IMR-90 (cell line): ENCODE measurements at regions not wholly inside any gene's neighbourhood (a gene's known extent, or its start where the extent isn't known, plus 50 kb on each side); places are given as distances from the start of the nearest gene placed in this dataset.

Experiments used
- ATAC-seq: fragments of 200-7000 bp; cut with Tn5 transposase; 2 replicates; pipeline ENCODE4 v1.9.1; 2020; ENCODE audit warnings: low read depth, mild to moderate bottlenecking, moderate library complexity
- BruUV-seq: library from RNA; stranded (reverse); fragments of 400-500 nt; replicated peaks from 2 replicates; lab custom pipeline; 2021; lab: Mats Ljungman, UMichigan
- CTCF ChIA-PET: fragments of 300-600 bp; formaldehyde crosslinking; extraction: SDS; loops from one replicate; lab custom pipeline; 2021; ENCODE audit warnings: antibody characterized with exemption; lab: Yijun Ruan, JAX
- POLR2A ChIA-PET: fragments of 300-600 bp; sonication (Branson Sonifier 250); formaldehyde crosslinking; loops from one replicate; lab custom pipeline; 2022; ENCODE audit warnings: antibody characterized with exemption; ENCODE audit not compliant: unreplicated experiment; lab: Charles Lee
- DNase-seq: peaks from one replicate; pipeline ENCODE4 v3.0.0; 2013
- H2AFZ ChIP-seq: replicated peaks from 2 replicates; pipeline ENCODE3; 2013; ENCODE audit warnings: low read length, mild to moderate bottlenecking; ENCODE audit not compliant: poor library complexity
- H2AK5ac ChIP-seq: 2 replicates; pipeline ENCODE4 v1.6.1; 2013; ENCODE audit warnings: low read depth, low read length, inconsistent platforms
- H2AK9ac ChIP-seq: replicated peaks from 2 replicates; pipeline ENCODE3; 2013; ENCODE audit warnings: mild to moderate bottlenecking, low read depth, low read length, moderate library complexity; ENCODE audit not compliant: poor library complexity
- H2BK120ac ChIP-seq: 2 replicates; pipeline ENCODE4 v1.6.1; 2013; ENCODE audit warnings: low read depth, low read length, inconsistent platforms
- H2BK15ac ChIP-seq: 3 replicates; pipeline ENCODE4 v1.6.1; 2013; ENCODE audit warnings: low read depth, low read length, inconsistent platforms
- H2BK20ac ChIP-seq: 2 replicates; pipeline ENCODE4 v1.6.1; 2013; ENCODE audit warnings: low read depth, mild to moderate bottlenecking, inconsistent platforms, low read length, moderate library complexity
- H2BK5ac ChIP-seq: 2 replicates; pipeline ENCODE4 v1.6.1; 2013; ENCODE audit warnings: mild to moderate bottlenecking, low read depth, low read length, inconsistent platforms; ENCODE audit not compliant: poor library complexity, severe bottlenecking
- H3K14ac ChIP-seq: replicated peaks from 2 replicates; pipeline ENCODE4 v1.6.1; 2013; ENCODE audit warnings: low read depth, low read length, inconsistent platforms
- H3K18ac ChIP-seq: 2 replicates; pipeline ENCODE4 v1.6.1; 2013; ENCODE audit warnings: low read depth, low read length, control low read depth
- H3K23ac ChIP-seq: 2 replicates; pipeline ENCODE4 v1.6.1; 2013; ENCODE audit warnings: low read depth, low read length, inconsistent platforms
- H3K27ac ChIP-seq: 2 replicates; pipeline ENCODE4 v1.5.1; 2013; ENCODE audit warnings: mild to moderate bottlenecking, control low read depth, low read length; ENCODE audit not compliant: insufficient read depth
- H3K27me3 ChIP-seq: 2 replicates; pipeline ENCODE4 v1.6.1; 2013; ENCODE audit warnings: low read length; ENCODE audit not compliant: control insufficient read depth, insufficient read depth
- H3K36me3 ChIP-seq: 2 replicates; pipeline ENCODE4 v1.6.1; 2013; ENCODE audit warnings: low read length, mixed read lengths; ENCODE audit not compliant: control insufficient read depth, insufficient read depth
- H3K4ac ChIP-seq: 2 replicates; pipeline ENCODE4 v1.6.1; 2013; ENCODE audit warnings: low read depth, low read length, inconsistent platforms
- H3K4me1 ChIP-seq: 2 replicates; pipeline ENCODE4 v1.6.1; 2013; ENCODE audit warnings: low read length, mixed read lengths; ENCODE audit not compliant: control insufficient read depth, insufficient read depth
- H3K4me2 ChIP-seq: 2 replicates; pipeline ENCODE4 v1.6.1; 2013; ENCODE audit warnings: low read depth, mild to moderate bottlenecking, control low read depth, low read length, moderate library complexity
- H3K4me3 ChIP-seq: 2 replicates; pipeline ENCODE4 v1.5.1; 2013; ENCODE audit warnings: low read depth, mild to moderate bottlenecking, control low read depth, low read length, moderate library complexity; ENCODE audit not compliant: insufficient read depth
- H3K56ac ChIP-seq: 2 replicates; pipeline ENCODE4 v1.6.1; 2013; ENCODE audit warnings: low read length, inconsistent platforms; ENCODE audit not compliant: insufficient read depth; ENCODE audit errors: extremely low read depth
- H3K79me1 ChIP-seq, 2 experiments: 2 replicates each; pipeline ENCODE4 v1.6.1; 2013; ENCODE audit warnings: low read length in 2 of 2, inconsistent platforms in 1 of 2, low read depth in 1 of 2
- H3K9ac ChIP-seq: 2 replicates; pipeline ENCODE4 v1.6.1; 2013; ENCODE audit warnings: low read depth, low read length, control low read depth
- H3K9me1 ChIP-seq: 2 replicates; pipeline ENCODE4 v1.6.1; 2013; ENCODE audit warnings: low read length, inconsistent platforms; ENCODE audit not compliant: insufficient read depth
- H3K9me3 ChIP-seq: 2 replicates; pipeline ENCODE4 v1.6.1; 2013; ENCODE audit warnings: low read length; ENCODE audit not compliant: control insufficient read depth, insufficient read depth
- H4K20me1 ChIP-seq: 2 replicates; pipeline ENCODE4 v1.6.1; 2013; ENCODE audit warnings: low read length, inconsistent platforms; ENCODE audit not compliant: insufficient read depth
- H4K5ac ChIP-seq: 2 replicates; pipeline ENCODE4 v1.6.1; 2013; ENCODE audit warnings: mild to moderate bottlenecking, low read depth, low read length, control low read depth
- H4K8ac ChIP-seq, 2 experiments: 2 replicates each; pipeline ENCODE4 v1.6.1; 2013; ENCODE audit warnings: low read depth in 2 of 2, low read length in 2 of 2, control low read depth in 1 of 2, inconsistent platforms in 1 of 2
- H4K91ac ChIP-seq: 2 replicates; pipeline ENCODE4 v1.6.1; 2013; ENCODE audit warnings: low read depth, low read length, inconsistent platforms; ENCODE audit not compliant: insufficient read depth
- NFE2L2 ChIP-seq: fragments of 150-350 bp; IDR thresholded peaks from 2 replicates; pipeline ENCODE4 v1.6.1; 2016; ENCODE audit warnings: low read depth, mild to moderate bottlenecking, low read length
- RCOR1 ChIP-seq: IDR thresholded peaks from 2 replicates; pipeline ENCODE4 v1.6.1; 2012; ENCODE audit warnings: mild to moderate bottlenecking, low read length, improper control_type of control experiment; ENCODE audit not compliant: insufficient replicate concordance
- SMC3 ChIP-seq: fragments of 150-350 bp; IDR thresholded peaks from 2 replicates; pipeline ENCODE4 v1.6.1; 2016; ENCODE audit warnings: low read depth, mild to moderate bottlenecking, antibody characterized with exemption, low read length, moderate library complexity
- WGBS, 2 experiments: methylation state at CpG; one replicate each; pipeline versions ENCODE4 v1.1.5 to v1.1.7; 2013; ENCODE audit warnings: missing lambda C conversion rate in 2 of 2; ENCODE audit not compliant: insufficient read length in 1 of 2; ENCODE audit errors: extremely low coverage in 2 of 2; 5-methylcytosine and 5-hydroxymethylcytosine counted together
- dilution Hi-C: fragments of 300-500 bp; cut with HindIII; formaldehyde crosslinking; loops from one replicate; pipeline ENCODE4 v1.14.3; 2018; ENCODE audit warnings: low sequenced_read_pairs; ENCODE audit not compliant: unreplicated experiment
- in situ Hi-C: fragments of 300-500 bp; cut with MboI; formaldehyde crosslinking; loops from 3 replicates; pipeline ENCODE4 v1.14.3; 2019; ENCODE audit warnings: low sequenced_read_pairs, inconsistent platforms, mixed read lengths
- intact Hi-C: fragments of 100-400 bp; cut with micrococcal nuclease; formaldehyde crosslinking; loops from 2 replicates; pipeline ENCODE4 v1.10.0; 2022
- TF ChIP-seq, protein P1 (sequence below): fragments of 150-350 bp; IDR thresholded peaks from 2 replicates; pipeline ENCODE4 v1.6.1; 2016; ENCODE audit warnings: low read depth, mild to moderate bottlenecking, low read length, moderate library complexity, borderline replicate concordance
- TF ChIP-seq, protein P2 (sequence below): conservative IDR thresholded peaks from 2 replicates; pipeline ENCODE4 v1.5.1; 2012; ENCODE audit warnings: mild to moderate bottlenecking, low read depth, low read length, improper control_type of control experiment

DNA sequence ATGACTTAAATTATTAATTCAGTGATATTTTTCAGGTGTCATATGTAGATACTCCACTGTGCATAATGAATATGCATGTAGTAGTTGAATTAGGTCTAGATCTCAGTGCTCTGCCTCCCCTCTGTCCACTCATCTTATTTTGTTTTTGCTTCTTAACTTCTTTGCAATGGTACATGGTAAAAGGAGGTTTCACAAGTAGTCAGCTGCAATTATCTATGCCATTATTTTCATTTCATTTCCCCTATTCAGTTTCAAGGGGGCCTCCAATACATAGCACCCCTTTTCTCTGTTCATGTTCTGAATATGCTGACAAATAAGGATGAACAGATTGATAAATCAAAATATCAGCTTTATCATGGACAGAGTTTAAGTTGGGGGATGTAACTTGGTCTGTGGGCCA is 511.6 kb upstream of the ZNF608 start (continued):
- TF ChIP-seq, protein P1, sequence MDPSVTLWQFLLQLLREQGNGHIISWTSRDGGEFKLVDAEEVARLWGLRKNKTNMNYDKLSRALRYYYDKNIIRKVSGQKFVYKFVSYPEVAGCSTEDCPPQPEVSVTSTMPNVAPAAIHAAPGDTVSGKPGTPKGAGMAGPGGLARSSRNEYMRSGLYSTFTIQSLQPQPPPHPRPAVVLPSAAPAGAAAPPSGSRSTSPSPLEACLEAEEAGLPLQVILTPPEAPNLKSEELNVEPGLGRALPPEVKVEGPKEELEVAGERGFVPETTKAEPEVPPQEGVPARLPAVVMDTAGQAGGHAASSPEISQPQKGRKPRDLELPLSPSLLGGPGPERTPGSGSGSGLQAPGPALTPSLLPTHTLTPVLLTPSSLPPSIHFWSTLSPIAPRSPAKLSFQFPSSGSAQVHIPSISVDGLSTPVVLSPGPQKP = no peak

DNA sequence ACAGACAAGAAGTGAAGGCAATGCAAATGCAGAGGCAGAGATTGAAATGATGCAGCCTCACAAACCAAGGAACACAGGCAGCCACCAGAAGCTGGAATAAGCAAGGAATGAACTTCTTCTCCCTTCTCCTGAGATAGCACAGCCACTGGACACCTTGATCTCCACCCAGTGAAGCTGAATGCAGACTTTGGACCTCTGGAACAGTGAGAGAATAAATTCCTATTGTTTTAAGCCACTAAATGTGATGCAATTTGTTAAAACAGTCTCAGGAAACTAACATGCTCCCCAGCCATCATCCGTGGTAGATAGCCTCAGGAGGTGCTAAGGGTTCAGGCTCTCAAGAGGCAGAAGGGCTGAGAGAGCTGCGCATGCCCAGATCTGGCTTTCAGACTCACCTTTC is 512.2 kb upstream of the ZNF608 start:
- intact Hi-C loops = no loop called here
- Histone ChIP-seq H3K56ac (no peak overlapping the region), H3K4me2 (no peak overlapping the region), H3K9ac (no peak overlapping the region), H3K14ac (no peak overlapping the region), H3K4me1 (no peaks in the 10 kb centered on the region), H3K9me1 (no peaks in the 10 kb centered on the region), H2BK120ac (no peak overlapping the region), H2AFZ (no peak overlapping the region), H3K4me3 (no peak overlapping the region), H3K9me3 (peaks cover 11% of the 10 kb centered on the region), H2AK9ac (no peak overlapping the region), H3K36me3 (no peaks in the 10 kb centered on the region), H3K27me3 (no peaks in the 10 kb centered on the region), H4K8ac (no peak overlapping the region), H2BK15ac (no peak overlapping the region), H4K5ac (no peak overlapping the region), H2BK20ac (no peak overlapping the region), H3K79me1 (no peaks in the 10 kb centered on the region), H3K18ac (no peak overlapping the region), H3K27ac (no peak overlapping the region), H3K23ac (no peak overlapping the region), H4K91ac (no peak overlapping the region), H4K20me1 (no peaks in the 10 kb centered on the region), H3K4ac (no peak overlapping the region), H2BK5ac (no peak overlapping the region), H2AK5ac (no peak overlapping the region)
- dilution Hi-C loops = no loop called here
- DNase-seq = no peak
- BruUV-seq = no TSS peak
- ChIA-PET POLR2A (no interaction called here), CTCF (interaction anchor here (1.0 kb wide), 1 partner anchor 17 kb away, joined by 4 read pairs; no protein-coding TSS in a partner anchor)
- TF ChIP-seq RCOR1 (no peak), NFE2L2 (no peak), SMC3 (no peak)
- TF ChIP-seq, protein P2, sequence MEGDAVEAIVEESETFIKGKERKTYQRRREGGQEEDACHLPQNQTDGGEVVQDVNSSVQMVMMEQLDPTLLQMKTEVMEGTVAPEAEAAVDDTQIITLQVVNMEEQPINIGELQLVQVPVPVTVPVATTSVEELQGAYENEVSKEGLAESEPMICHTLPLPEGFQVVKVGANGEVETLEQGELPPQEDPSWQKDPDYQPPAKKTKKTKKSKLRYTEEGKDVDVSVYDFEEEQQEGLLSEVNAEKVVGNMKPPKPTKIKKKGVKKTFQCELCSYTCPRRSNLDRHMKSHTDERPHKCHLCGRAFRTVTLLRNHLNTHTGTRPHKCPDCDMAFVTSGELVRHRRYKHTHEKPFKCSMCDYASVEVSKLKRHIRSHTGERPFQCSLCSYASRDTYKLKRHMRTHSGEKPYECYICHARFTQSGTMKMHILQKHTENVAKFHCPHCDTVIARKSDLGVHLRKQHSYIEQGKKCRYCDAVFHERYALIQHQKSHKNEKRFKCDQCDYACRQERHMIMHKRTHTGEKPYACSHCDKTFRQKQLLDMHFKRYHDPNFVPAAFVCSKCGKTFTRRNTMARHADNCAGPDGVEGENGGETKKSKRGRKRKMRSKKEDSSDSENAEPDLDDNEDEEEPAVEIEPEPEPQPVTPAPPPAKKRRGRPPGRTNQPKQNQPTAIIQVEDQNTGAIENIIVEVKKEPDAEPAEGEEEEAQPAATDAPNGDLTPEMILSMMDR = no peak
- ATAC-seq = no peak
- WGBS, 2 experiments = no CpG with 5 or more reads among the region's 2 CpGs
- in situ Hi-C loops = no loop called here
